Activated CD4-positive, alpha-beta T cell treated with anti-CD3 and anti-CD28 coated beads, Interleukin-2, amount 50 U/mL, for 1 hour (primary cell): ENCODE measurements at regions not wholly inside any gene's neighbourhood (a gene's known extent, or its start where the extent isn't known, plus 50 kb on each side); places are given as distances from the start of the nearest gene placed in this dataset.

ENCODE experiments used
- DNase-seq: peaks from one replicate; pipeline ENCODE4 v3.0.0-alpha.2; 2020

DNA sequence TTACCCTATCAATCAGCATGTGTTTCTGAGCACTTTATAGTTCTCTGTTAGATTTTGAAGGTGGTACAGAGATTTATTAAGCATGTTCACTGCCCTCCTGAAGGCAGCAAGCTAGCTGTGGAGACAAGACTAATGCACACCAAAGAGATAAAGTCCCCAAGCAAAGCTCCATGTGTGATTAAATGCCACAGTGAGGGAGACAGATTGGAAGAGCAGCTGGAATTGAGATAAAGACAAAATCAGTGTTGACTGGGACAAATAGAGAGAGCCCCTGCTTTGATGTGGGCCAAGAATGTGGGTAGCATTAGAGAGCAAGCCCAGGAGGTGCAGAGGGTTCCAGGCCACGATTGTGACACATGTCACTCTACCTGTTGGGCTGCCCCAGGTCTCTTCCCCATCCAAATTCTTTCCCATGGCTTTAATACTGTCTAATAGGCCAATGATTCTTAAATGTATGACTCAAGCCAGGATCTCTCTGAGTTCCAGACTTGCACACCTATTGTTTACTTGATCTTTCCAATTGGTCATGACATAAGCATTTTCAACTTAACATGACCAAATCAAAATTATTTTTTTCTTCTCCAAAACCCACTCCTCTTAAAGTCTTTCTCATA is 60.1 kb upstream of the ZC3H12C start:
- no peak for DNase-seq

DNA sequence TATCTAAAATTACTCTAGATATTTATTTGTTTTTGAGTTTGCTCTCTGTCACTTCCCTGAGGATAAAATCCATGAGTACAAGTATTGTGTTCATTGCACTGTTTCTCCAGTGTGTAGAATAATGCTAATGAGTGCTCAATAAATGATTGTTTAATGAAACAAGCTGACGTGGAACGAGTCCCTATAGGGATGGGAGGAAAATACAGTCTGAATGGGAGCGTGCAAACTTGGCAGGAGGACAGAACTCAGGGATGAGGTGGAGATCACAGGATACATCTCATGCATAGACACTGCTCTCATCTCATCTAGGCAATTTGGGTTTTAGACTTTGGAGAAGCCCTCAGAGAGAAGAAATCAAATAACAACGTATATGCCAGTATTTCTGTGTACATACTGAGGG is 58.4 kb upstream of the ZC3H12C start:
- no peak for DNase-seq

DNA sequence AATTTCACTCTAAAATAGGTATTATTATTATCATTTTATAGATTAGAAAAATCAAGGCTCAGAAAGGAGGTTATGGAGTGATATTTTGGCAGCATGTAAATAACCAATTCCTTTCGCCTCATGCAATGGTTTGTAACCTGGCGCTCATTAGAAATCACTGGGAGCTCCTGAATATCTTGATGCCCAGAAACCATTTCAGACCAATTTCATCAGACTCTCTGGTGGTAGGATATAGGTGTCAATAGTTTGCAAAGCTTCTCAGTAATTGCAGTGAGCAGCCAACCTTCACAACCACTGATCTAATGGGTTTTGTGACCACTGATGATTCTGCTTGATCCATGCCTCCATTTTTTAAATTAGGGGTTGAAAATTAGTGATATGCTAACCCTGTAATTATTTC is 57.8 kb upstream of the ZC3H12C start:
- no peak for DNase-seq

DNA sequence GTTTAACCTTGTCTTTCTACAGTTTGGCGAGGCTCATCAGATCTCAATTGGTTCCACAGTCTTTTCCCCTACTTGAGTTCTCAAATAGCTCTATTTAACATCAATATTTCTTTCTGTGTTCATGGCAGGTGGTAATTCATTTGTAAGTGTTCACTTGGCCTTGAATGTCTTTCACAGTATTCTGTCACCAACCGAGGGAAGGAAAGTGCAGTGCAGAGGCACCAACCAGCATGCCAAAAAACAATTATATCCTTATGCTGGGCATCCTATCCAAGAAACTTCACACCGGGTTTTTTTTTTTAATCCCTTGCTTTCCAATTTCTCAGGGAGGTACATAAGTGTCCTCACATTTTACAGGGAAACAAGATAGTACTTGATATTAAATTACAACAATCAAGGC is 55.0 kb upstream of the ZC3H12C start:
- no peak for DNase-seq
